ENCODE measurements at regions not wholly inside any gene's neighbourhood (a gene's known extent, or its start where the extent isn't known, plus 50 kb on each side); places are given as distances from the start of the nearest gene placed in this dataset.

DNA sequence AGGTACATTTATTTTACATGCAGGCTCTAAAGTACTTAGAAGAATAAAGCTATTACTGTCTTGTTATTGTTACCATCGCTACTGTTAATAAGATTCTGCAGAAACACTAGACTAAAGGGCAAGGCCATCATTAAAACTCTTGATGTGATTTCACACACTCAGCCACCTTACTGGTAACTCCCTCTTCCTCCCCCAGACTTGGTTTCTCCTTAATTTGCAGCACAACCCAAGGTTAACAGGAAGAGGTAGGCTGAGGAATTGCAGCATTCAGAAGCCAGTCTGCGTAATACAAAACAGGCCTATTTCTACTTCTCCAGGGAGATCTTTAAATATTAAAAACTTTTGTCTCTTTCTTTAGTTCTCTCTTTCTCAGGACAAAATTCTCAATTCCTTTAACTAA lies 210.3 kb downstream of the BTG1 start:
- Histone ChIP-seq H3K4me3 (replicated peaks; ENCODE audit: insufficient read depth, low read length) (no peak overlapping the region), H3K27ac (replicated peaks) (no peak overlapping the region), H3K27me3 (ENCODE audit: insufficient read depth, poor library complexity, severe bottlenecking) (no peaks in the 10 kb centered on the region)
- DNase-seq (ENCODE audit: low read depth in 1 of 2, low spot score in 1 of 2): peak; percentile 12 to 18
- TF ChIP-seq, protein P1, sequence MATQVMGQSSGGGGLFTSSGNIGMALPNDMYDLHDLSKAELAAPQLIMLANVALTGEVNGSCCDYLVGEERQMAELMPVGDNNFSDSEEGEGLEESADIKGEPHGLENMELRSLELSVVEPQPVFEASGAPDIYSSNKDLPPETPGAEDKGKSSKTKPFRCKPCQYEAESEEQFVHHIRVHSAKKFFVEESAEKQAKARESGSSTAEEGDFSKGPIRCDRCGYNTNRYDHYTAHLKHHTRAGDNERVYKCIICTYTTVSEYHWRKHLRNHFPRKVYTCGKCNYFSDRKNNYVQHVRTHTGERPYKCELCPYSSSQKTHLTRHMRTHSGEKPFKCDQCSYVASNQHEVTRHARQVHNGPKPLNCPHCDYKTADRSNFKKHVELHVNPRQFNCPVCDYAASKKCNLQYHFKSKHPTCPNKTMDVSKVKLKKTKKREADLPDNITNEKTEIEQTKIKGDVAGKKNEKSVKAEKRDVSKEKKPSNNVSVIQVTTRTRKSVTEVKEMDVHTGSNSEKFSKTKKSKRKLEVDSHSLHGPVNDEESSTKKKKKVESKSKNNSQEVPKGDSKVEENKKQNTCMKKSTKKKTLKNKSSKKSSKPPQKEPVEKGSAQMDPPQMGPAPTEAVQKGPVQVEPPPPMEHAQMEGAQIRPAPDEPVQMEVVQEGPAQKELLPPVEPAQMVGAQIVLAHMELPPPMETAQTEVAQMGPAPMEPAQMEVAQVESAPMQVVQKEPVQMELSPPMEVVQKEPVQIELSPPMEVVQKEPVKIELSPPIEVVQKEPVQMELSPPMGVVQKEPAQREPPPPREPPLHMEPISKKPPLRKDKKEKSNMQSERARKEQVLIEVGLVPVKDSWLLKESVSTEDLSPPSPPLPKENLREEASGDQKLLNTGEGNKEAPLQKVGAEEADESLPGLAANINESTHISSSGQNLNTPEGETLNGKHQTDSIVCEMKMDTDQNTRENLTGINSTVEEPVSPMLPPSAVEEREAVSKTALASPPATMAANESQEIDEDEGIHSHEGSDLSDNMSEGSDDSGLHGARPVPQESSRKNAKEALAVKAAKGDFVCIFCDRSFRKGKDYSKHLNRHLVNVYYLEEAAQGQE (IDR thresholded peaks at IDR 0.05; ENCODE audit: insufficient replicate concordance, low read depth): no peak

DNA sequence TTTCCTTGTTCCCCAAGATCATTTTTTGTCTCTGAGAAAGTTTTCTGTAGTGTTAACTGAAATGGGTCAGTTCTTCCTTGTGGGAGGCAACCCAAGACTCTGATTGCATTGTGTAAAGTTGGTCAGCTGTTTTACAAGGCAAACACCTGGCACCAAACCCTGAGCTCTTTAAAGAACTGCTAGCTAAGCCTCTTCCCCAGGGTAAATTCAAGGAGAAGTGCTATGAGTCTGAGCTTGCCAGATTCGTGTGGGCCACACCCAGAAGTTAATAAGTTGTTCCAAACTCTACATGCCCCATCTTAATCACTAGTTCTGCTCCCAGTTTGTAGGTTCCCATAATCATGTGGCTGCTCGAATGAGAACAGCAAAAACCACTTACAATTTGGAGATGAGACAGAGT lies 214.5 kb downstream of the BTG1 start:
- TF ChIP-seq, protein P1 (IDR thresholded peaks at IDR 0.05; ENCODE audit: insufficient replicate concordance, low read depth): no peak
- no peak for TF ChIP-seq GABPA (IDR thresholded peaks at IDR 0.05; ENCODE audit: low read depth)
- no peak for TF ChIP-seq SPI1 (IDR thresholded peaks at IDR 0.05; ENCODE audit: borderline replicate concordance, low read depth)
- TF ChIP-seq, protein P2, sequence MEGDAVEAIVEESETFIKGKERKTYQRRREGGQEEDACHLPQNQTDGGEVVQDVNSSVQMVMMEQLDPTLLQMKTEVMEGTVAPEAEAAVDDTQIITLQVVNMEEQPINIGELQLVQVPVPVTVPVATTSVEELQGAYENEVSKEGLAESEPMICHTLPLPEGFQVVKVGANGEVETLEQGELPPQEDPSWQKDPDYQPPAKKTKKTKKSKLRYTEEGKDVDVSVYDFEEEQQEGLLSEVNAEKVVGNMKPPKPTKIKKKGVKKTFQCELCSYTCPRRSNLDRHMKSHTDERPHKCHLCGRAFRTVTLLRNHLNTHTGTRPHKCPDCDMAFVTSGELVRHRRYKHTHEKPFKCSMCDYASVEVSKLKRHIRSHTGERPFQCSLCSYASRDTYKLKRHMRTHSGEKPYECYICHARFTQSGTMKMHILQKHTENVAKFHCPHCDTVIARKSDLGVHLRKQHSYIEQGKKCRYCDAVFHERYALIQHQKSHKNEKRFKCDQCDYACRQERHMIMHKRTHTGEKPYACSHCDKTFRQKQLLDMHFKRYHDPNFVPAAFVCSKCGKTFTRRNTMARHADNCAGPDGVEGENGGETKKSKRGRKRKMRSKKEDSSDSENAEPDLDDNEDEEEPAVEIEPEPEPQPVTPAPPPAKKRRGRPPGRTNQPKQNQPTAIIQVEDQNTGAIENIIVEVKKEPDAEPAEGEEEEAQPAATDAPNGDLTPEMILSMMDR (IDR thresholded peaks at IDR 0.05; ENCODE audit: insufficient read depth, low read length): no peak
- no peak for TF ChIP-seq POLR2AphosphoS5 (IDR thresholded peaks at IDR 0.05; ENCODE audit: low read depth)
- Histone ChIP-seq H3K27me3 (ENCODE audit: insufficient read depth, poor library complexity, severe bottlenecking) (no peaks in the 10 kb centered on the region), H3K4me3 (replicated peaks; ENCODE audit: insufficient read depth, low read length) (no peak overlapping the region), H3K27ac (replicated peaks) (no peak overlapping the region)
- no peak for DNase-seq (ENCODE audit: low read depth in 1 of 2, low spot score in 1 of 2)

DNA sequence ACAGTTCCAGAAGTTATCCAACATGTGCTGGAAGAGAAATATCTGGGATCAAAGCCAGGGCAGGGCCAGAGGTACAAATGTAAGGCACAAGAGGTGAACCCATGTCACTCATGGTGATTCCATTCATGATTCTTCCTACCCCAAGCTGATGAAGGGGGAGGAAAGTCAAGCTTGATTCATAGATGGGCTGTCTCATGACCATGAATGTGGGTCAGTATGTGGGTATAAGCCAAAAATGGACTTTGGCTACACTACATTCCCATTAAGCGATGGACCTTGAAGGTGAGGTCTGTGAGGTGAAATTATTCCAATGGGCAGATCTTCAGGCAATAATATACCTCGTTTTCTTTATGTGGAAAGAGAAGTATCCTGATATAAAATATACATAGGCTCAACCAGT lies 217.1 kb downstream of the BTG1 start:
- Histone ChIP-seq H3K27ac (replicated peaks) (no peak overlapping the region), H3K4me3 (replicated peaks; ENCODE audit: insufficient read depth, low read length) (no peak overlapping the region), H3K27me3 (ENCODE audit: insufficient read depth, poor library complexity, severe bottlenecking) (no peaks in the 10 kb centered on the region)
- TF ChIP-seq POLR2AphosphoS5 (IDR thresholded peaks at IDR 0.05; ENCODE audit: low read depth) (no peak), SPI1 (IDR thresholded peaks at IDR 0.05; ENCODE audit: borderline replicate concordance, low read depth) (no peak), GABPA (IDR thresholded peaks at IDR 0.05; ENCODE audit: low read depth) (no peak)
- TF ChIP-seq, protein P1 (IDR thresholded peaks at IDR 0.05; ENCODE audit: insufficient replicate concordance, low read depth): no peak
- TF ChIP-seq, protein P2 (IDR thresholded peaks at IDR 0.05; ENCODE audit: insufficient read depth, low read length): no peak
- no peak for DNase-seq (ENCODE audit: low read depth in 1 of 2, low spot score in 1 of 2)

DNA sequence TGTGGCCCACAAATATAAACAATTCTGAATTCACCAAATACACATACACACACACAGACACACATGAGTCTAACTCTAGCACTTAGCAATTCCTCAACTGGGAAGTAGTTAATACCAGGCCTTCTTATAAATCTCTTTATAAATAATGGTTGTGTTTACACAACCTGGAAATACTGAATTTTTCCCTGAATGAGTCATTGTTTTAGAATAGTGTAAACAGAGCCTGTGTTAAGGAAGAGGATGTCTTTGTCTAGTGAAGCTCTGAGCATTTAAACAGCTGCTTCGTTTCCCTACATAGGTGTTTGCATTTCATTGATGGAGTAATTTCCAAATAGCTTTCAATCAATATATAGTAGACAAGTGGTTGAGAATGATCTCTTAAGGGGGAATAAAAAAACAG lies 218.8 kb downstream of the BTG1 start:
- DNase-seq (ENCODE audit: low read depth in 1 of 2, low spot score in 1 of 2): no peak
- Histone ChIP-seq H3K27me3 (ENCODE audit: insufficient read depth, poor library complexity, severe bottlenecking) (no peaks in the 10 kb centered on the region), H3K4me3 (replicated peaks; ENCODE audit: insufficient read depth, low read length) (no peak overlapping the region), H3K27ac (replicated peaks) (no peak overlapping the region)
- TF ChIP-seq, protein P1 (IDR thresholded peaks at IDR 0.05; ENCODE audit: insufficient replicate concordance, low read depth): no peak
- TF ChIP-seq SPI1 (IDR thresholded peaks at IDR 0.05; ENCODE audit: borderline replicate concordance, low read depth): no peak
